Loucy (cell line): ENCODE measurements at regions not wholly inside any gene's neighbourhood (a gene's known extent, or its start where the extent isn't known, plus 50 kb on each side); places are given as distances from the start of the nearest gene placed in this dataset.

Experiments used
- H2AFZ ChIP-seq: fragments of 200-600 bp; sonication (generic); 2 replicates; pipeline ENCODE4 v1.6.0; 2016; ENCODE audit warnings: antibody characterized with exemption, mild to moderate bottlenecking, low read length, moderate library complexity
- H3F3A ChIP-seq: fragments of 200-600 bp; 2 replicates; pipeline ENCODE4 v1.6.0; 2016; ENCODE audit warnings: antibody characterized with exemption, low read depth, mild to moderate bottlenecking
- H3K27me3 ChIP-seq: fragments of 200-600 bp; sonication (generic); 2 replicates; pipeline ENCODE4 v1.6.1; 2014; ENCODE audit warnings: low read length, mild to moderate bottlenecking; ENCODE audit not compliant: insufficient read depth, poor library complexity, severe bottlenecking
- H3K36me3 ChIP-seq: fragments of 200-600 bp; sonication (generic); 2 replicates; pipeline ENCODE4 v1.6.1; 2016; ENCODE audit warnings: low read length; ENCODE audit not compliant: insufficient read depth
- H3K4me1 ChIP-seq: fragments of 200-600 bp; sonication (generic); 2 replicates; pipeline ENCODE4 v1.5.1; 2014; ENCODE audit warnings: low read length, mild to moderate bottlenecking; ENCODE audit not compliant: insufficient read depth, poor library complexity, severe bottlenecking
- H3K4me2 ChIP-seq: fragments of 200-600 bp; sonication (generic); 2 replicates; pipeline ENCODE4 v1.6.0; 2014; ENCODE audit warnings: antibody characterized with exemption, low read length, low read depth, mild to moderate bottlenecking; ENCODE audit not compliant: poor library complexity, severe bottlenecking
- H3K4me3 ChIP-seq: fragments of 200-600 bp; sonication (generic); 2 replicates; pipeline ENCODE4 v1.5.1; 2014; ENCODE audit warnings: low read length, mild to moderate bottlenecking, mixed read lengths; ENCODE audit not compliant: poor library complexity, severe bottlenecking
- H3K79me2 ChIP-seq: fragments of 200-600 bp; sonication (generic); 2 replicates; pipeline ENCODE4 v1.6.1; 2014; ENCODE audit warnings: low read length; ENCODE audit not compliant: insufficient read depth
- H3K9ac ChIP-seq: fragments of 200-600 bp; sonication (generic); 2 replicates; pipeline ENCODE4 v1.6.0; 2014; ENCODE audit warnings: mild to moderate bottlenecking, low read depth, low read length, moderate library complexity; ENCODE audit not compliant: poor library complexity, severe bottlenecking
- H3K9me2 ChIP-seq: fragments of 200-600 bp; sonication (generic); replicated peaks from 2 replicates; pipeline ENCODE4 v1.6.1; 2016; ENCODE audit warnings: low read depth, low read length, mixed read lengths
- H3K9me3 ChIP-seq: fragments of 200-600 bp; sonication (generic); 2 replicates; pipeline ENCODE4 v1.6.1; 2014; ENCODE audit warnings: mild to moderate bottlenecking, antibody characterized with exemption, low read length, low read depth; ENCODE audit not compliant: insufficient read depth
- H4K20me1 ChIP-seq: fragments of 200-600 bp; sonication (generic); 2 replicates; pipeline ENCODE4 v1.6.0; 2014; ENCODE audit warnings: antibody characterized with exemption, low read length, mild to moderate bottlenecking; ENCODE audit not compliant: insufficient read depth, poor library complexity, severe bottlenecking
- CTCF ChIP-seq: fragments of 200-600 bp; sonication (generic); conservative IDR thresholded peaks from 2 replicates; pipeline ENCODE4 v1.5.1; 2014; ENCODE audit warnings: mild to moderate bottlenecking, antibody characterized with exemption, low read length
- EZH2phosphoT487 ChIP-seq: fragments of 200-600 bp; IDR thresholded peaks from 2 replicates; pipeline ENCODE4 v1.6.1; 2018; ENCODE audit warnings: antibody characterized with exemption, mild to moderate bottlenecking, moderate library complexity, borderline replicate concordance

- Histone ChIP-seq H3K27me3 (no peaks in the 10 kb centered on the region), H3K79me2 (no peaks in the 10 kb centered on the region), H3K9me3 (no peaks in the 10 kb centered on the region), H2AFZ (no peak overlapping the region), H3K4me1 (no peaks in the 10 kb centered on the region), H3K4me3 (no peak overlapping the region), H3K9me2 (no peaks in the 10 kb centered on the region), H3K9ac (no peak overlapping the region), H3K36me3 (no peaks in the 10 kb centered on the region), H3F3A (no peaks in the 10 kb centered on the region), H4K20me1 (no peaks in the 10 kb centered on the region), H3K4me2 (no peak overlapping the region)
- TF ChIP-seq EZH2phosphoT487, result no peak
- no peak for TF ChIP-seq CTCF
These were observed 270.3 kb upstream of the GRIA3 start for GRCh38 chrX:122913764-122914163.

- H3F3A ChIP-seq, result no peaks in the 10 kb centered on the region
- H3K79me2 ChIP-seq, result no peaks in the 10 kb centered on the region
- no peaks in the 10 kb centered on the region for H3K36me3 ChIP-seq
- no peak overlapping the region for H2AFZ ChIP-seq
- no peaks in the 10 kb centered on the region for H3K9me3 ChIP-seq
- TF ChIP-seq CTCF (no peak), EZH2phosphoT487 (no peak)
- no peak overlapping the region for H3K4me2 ChIP-seq
- H4K20me1 ChIP-seq, result no peaks in the 10 kb centered on the region
- no peaks in the 10 kb centered on the region for H3K4me1 ChIP-seq
- no peaks in the 10 kb centered on the region for H3K27me3 ChIP-seq
- no peak overlapping the region for H3K4me3 ChIP-seq
- H3K9me2 ChIP-seq, result no peaks in the 10 kb centered on the region
- H3K9ac ChIP-seq, result no peak overlapping the region
These were observed 269.8 kb upstream of the GRIA3 start for GRCh38 chrX:122914256-122914655.

GRCh38 chrX:122934131-122934530 is 249.9 kb upstream of the GRIA3 start:
- no peak overlapping the region for H3K4me2 ChIP-seq
- no peaks in the 10 kb centered on the region for H3K36me3 ChIP-seq
- no peaks in the 10 kb centered on the region for H3F3A ChIP-seq
- no peaks in the 10 kb centered on the region for H3K9me3 ChIP-seq
- no peaks in the 10 kb centered on the region for H4K20me1 ChIP-seq
- H3K79me2 ChIP-seq, result no peaks in the 10 kb centered on the region
- no peaks in the 10 kb centered on the region for H3K4me1 ChIP-seq
- no peaks in the 10 kb centered on the region for H3K9me2 ChIP-seq
- no peak overlapping the region for H2AFZ ChIP-seq
- H3K4me3 ChIP-seq, result no peak overlapping the region
- TF ChIP-seq CTCF, result no peak
- no peak for TF ChIP-seq EZH2phosphoT487
- no peaks in the 10 kb centered on the region for H3K27me3 ChIP-seq
- no peak overlapping the region for H3K9ac ChIP-seq
